Spleen (tissue), 7 donors: ENCODE measurements at regions not wholly inside any gene's neighbourhood (a gene's known extent, or its start where the extent isn't known, plus 50 kb on each side); places are given as distances from the start of the nearest gene placed in this dataset.

Source experiments
- POLR2A ChIP-seq, 3 donors: fragments of 450-650 bp; IDR thresholded peaks; one replicate each; pipeline ENCODE4 v1.5.1; 2017; ENCODE audit warnings: antibody characterized with exemption in 3 of 3, mild to moderate bottlenecking in 1 of 3
- POLR2AphosphoS5 ChIP-seq, 3 donors: sonication (generic); formaldehyde crosslinking; IDR thresholded peaks; one replicate each; pipeline ENCODE4 v1.5.1; 2017; ENCODE audit warnings: antibody characterized with exemption in 3 of 3
- TF ChIP-seq, protein P1 (sequence below), 11 experiments: fragments of 200-600 bp in 7 of 11; fragments of 450-650 bp in 4 of 11; sonication (generic) in 4 of 11; IDR thresholded peaks in 8 of 11; conservative IDR thresholded peaks in 3 of 11; 1 replicate in 7 of 11; 2 replicates in 4 of 11; pipeline versions ENCODE4 v1.4.0 to v1.8.0; 2016 to 2021; ENCODE audit warnings: antibody characterized with exemption in 11 of 11, inconsistent platforms in 4 of 11, mild to moderate bottlenecking in 1 of 11
- donor health status: DM: no; HTN: no; CAD: no; lungs with moderate emphysema.
- donor health status: DM: no; HTN: no; CAD: no.
- donor health status: DM: no; HTN: no; CAD: no.

DNA sequence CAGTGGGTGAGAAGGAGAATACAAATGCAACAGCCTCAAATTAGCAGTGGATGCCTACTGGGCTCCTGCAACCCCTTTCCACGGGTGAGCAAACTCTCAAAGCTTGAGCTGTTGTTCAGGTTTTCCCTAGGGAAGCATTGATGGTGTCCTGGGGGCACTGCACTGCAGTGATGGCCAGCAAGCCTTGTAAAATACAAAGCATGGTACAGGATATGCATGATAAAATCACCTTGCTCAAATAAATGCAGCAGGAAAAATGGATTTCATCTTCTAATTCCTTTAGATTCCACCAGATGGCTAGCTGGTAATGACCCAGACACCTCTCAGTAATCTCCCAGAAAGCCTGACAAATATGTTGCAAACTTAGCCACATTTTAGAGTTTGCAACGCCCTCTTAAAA lies 698.2 kb downstream of the TRIB2 start:
- TF ChIP-seq, protein P1, sequence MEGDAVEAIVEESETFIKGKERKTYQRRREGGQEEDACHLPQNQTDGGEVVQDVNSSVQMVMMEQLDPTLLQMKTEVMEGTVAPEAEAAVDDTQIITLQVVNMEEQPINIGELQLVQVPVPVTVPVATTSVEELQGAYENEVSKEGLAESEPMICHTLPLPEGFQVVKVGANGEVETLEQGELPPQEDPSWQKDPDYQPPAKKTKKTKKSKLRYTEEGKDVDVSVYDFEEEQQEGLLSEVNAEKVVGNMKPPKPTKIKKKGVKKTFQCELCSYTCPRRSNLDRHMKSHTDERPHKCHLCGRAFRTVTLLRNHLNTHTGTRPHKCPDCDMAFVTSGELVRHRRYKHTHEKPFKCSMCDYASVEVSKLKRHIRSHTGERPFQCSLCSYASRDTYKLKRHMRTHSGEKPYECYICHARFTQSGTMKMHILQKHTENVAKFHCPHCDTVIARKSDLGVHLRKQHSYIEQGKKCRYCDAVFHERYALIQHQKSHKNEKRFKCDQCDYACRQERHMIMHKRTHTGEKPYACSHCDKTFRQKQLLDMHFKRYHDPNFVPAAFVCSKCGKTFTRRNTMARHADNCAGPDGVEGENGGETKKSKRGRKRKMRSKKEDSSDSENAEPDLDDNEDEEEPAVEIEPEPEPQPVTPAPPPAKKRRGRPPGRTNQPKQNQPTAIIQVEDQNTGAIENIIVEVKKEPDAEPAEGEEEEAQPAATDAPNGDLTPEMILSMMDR (IDR thresholded peaks at IDR 0.05 in 8 of 11, conservative IDR thresholded peaks at IDR 0.05 in 3 of 11) = no peak
- TF ChIP-seq POLR2A (IDR thresholded peaks at IDR 0.05) (no peak), POLR2AphosphoS5 (IDR thresholded peaks at IDR 0.05) (no peak)
